Iris pigment epithelial cell (primary cell): ENCODE measurements at regions not wholly inside any gene's neighbourhood (a gene's known extent, or its start where the extent isn't known, plus 50 kb on each side); places are given as distances from the start of the nearest gene placed in this dataset.
"Not testable (repeated sequence)": the region's sequence is repeated elsewhere in the genome, so short reads cannot be mapped to it uniquely, and the experiment has no call there.

ENCODE experiments used
- DNase-seq: peaks from one replicate; pipeline ENCODE4 v3.0.0-alpha.2; 2011; ENCODE audit warnings: low read depth

GRCh38 chr13:30520571-30520970 is 54.8 kb upstream of the HMGB1 start:
- peak; percentile 65 for DNase-seq

DNA sequence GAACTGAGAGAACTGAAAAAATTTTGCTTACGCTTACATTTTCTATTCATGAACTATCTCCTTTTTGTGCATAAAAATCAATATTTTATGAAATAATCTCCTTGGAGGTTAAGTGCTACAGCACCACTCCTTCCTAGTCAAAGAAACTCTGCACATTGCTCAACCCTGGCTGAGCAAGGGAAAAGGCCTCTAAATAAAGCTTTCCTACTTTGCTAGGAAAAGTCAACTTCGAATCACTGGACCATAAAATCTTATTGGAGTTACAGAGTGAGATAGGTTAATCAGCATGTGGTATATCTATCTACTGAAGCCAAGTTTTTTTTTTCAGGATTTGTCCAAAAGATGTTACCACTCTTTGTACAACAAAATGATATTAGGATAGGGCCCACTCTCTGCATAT is 57.5 kb upstream of the HMGB1 start:
- DNase-seq = no peak

DNA sequence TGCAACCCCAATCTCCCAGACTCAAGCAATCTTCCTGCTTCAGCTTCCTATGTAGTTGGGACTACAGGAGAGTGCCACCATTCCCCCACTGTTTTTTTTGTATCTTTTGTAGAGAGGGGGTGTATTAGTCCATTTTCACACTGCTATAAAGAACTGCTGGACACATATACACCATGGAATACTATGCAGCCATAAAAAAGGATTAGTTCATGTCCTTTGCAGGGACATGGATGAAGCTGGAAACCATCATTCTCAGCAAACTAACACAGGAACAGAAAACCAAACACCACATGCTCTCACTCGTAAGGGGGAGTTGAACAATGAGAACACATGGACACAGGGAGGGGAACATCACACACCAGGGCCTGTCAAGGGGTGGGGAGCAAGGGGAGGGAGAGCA is 58.1 kb upstream of the HMGB1 start:
- not testable (repeated sequence) for DNase-seq

DNA sequence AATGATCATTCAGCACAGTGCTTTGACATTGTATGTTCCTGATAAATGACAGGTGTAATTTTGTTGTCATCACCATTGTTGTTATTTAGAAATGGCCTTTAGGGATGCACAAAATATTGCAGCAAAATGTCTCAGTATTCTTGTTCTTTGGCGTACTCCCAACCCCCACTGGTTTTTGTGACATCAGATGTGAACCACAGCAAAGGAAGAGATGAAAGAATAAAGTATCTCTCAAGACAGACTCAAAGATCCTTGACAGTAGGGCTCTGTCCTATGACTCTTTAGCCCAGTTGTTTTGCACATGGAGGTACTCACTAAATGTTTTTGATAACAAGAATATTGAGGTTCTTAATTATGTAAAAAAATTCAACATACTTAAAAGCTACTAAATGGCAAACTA is 59.5 kb upstream of the HMGB1 start:
- not testable (repeated sequence) for DNase-seq

DNA sequence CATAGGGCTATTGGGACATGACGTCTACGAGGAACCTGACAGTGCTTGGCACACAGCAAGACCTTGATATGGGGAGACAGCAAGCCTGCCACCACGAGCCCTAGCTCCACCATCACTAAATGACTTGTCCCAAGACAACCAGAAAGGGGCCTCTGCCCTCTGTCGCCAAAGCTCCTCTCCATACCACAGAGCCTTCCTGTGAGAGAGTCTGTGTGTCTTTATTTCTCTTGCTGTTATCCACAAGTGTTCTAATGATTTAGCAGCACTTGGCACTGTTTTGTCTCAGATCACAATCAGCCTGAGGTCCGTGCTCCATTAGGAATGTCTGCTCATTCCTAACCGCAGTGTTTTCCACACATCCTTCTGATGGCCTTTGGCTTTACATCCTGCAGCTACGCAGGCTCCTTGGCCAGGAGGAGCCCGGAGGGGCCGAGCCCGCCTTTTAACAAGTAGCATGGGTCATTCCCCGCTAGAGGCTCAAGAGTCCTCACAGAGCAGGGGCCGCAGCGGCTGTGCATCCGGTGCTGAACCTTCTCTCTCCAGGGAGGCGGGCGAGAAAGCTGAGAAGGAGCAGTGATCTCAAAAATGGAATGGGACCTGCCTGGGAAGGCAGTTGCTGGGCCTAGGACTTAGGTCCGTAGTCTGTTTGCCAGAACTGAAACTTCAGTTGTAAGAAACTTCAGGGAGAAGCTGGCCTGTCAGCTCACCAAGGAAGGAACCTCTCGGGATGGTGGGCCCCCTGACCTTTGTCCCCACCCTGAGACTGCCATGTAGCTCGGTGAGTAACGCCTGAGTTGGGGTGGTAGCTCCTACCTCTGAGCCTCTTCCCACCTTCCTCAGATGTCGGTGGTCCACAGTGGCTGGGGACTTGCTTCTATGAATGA is 61.1 kb upstream of the HMGB1 start:
- peak; percentile 10 for DNase-seq

GRCh38 chr13:30529085-30529834 is 63.5 kb upstream of the HMGB1 start:
- no peak for DNase-seq

GRCh38 chr13:30535046-30535445 is 69.3 kb upstream of the HMGB1 start:
- DNase-seq = no peak

DNA sequence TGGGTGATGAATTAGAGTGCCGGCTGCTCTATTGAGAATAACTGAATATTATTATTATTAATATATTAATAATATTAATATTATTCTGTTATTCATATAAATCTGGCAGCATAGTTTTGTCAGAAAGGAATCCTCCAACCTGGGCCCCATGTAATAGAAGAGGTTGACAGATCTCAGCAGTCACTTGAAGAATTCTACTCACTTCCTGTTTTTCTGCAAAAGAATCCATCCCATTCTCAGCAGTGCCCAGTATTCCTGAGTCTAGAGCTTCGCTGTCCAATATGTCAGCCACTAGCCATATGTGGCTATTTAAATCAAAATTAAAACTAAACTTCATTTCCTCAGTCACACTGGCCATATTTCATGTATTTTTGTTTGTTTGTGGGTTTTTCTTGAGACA is 72.4 kb upstream of the USPL1 start:
- no peak for DNase-seq

- not testable (repeated sequence) for DNase-seq
Observed at GRCh38 chr13:30548046-30548445, 69.7 kb upstream of the USPL1 start.

DNA sequence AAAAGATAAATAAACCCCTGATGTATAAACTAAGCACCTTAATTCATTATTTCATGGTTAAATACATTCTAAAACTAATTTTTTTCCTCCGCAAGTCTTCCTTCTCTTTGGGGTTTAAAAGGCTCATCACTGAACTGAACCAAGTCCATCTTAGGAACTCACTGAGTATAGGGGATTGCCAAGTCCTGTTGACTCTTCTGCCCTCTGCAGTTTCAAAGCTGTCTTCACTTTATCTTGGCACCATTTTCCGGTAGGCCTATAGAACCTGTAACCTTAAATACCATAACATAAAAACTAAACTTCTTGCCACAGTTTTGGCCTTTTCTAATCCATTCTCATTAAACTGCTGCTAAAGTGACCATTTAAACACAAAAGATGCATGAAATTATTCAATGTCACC is 66.5 kb upstream of the USPL1 start:
- peak; percentile 44 for DNase-seq

GRCh38 chr13:30552567-30552966 is 65.2 kb upstream of the USPL1 start:
- no peak for DNase-seq

GRCh38 chr13:30559274-30559673 is 58.4 kb upstream of the USPL1 start:
- DNase-seq = no peak

DNA sequence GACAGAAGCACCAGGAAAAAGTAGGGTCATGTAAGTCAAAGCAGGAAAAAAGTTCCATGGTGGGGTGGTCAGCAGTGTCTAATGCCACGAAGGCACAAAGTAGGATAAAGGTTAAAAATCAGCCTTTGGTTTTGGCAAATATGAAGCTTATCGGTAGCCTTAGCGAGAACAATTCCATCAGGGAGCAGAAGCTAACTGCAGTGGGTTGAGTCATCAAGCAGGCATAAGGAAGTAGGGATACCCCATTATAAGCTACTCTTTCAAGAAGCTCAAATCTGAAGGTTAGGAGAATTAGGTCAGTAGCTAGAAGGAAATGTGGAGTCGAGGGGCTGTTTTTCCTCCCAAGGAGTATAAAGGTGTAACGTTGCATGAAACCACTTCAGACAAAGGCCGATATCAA is 57.5 kb upstream of the USPL1 start:
- DNase-seq = no peak

- peak; percentile 26 for DNase-seq
Observed at GRCh38 chr13:30561511-30561910, 56.2 kb upstream of the USPL1 start.

DNA sequence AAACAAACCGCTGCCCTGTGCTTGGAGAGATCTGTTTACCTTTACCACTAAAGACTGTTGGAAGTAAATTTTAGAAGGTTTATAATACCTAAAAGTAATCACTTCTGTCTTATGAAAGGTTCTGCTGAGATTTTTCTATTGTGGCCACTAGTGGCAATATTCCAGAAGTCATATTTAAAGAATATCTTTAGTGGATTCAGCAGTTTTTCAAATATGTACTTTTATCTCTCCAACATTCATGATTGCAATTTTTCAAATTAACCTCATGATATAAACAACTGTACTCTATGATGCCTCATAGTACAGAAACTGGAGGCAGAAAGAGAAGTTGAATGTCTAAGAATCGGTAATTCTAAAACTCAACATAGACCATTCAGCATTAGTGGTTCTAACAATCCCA is 53.2 kb upstream of the USPL1 start:
- no peak for DNase-seq

- no peak for DNase-seq
Observed at GRCh38 chr13:30565658-30566057, 52.1 kb upstream of the USPL1 start.

DNA sequence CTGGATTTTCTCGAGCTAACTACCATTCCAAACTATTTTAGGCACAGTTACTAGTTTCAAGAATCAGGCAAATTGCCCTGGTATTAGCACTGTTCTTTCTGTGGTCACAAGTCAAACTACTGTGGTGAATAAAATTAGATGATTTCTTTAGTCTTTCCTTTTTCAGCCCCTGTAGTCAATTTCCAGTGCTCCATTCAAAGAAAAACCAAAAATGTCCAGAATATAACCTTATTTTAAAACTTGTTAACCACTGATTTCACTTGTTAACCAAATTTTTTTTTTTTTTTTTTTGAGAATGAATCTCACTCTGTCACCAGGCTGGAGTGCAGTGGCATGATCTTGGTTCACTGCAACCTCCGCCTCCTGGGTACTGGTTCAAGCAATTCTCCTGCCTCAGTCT is 50.6 kb upstream of the USPL1 start:
- no peak for DNase-seq
